WTC11 (cell line): ENCODE measurements at regions not wholly inside any gene's neighbourhood (a gene's known extent, or its start where the extent isn't known, plus 50 kb on each side); places are given as distances from the start of the nearest gene placed in this dataset.

ENCODE experiments used
- ATAC-seq: fragments of 200-7000 bp; cut with Tn5 transposase; 2 replicates; pipeline ENCODE4 v1.10.0; 2021; ENCODE audit warnings: mild to moderate bottlenecking, moderate library complexity
- CTCF ChIA-PET: fragments of 300-600 bp; sonication (Branson Sonifier 250); formaldehyde crosslinking; loops from one replicate; lab custom pipeline; 2021; ENCODE audit warnings: antibody characterized with exemption; lab: Charles Lee
- POLR2A ChIA-PET: fragments of 350-600 bp; sonication (Branson Sonifier 250); formaldehyde crosslinking; loops from one replicate; lab custom pipeline; 2021; ENCODE audit warnings: antibody characterized with exemption; lab: Charles Lee
- DNase-seq: peaks from one replicate; pipeline ENCODE4 v3.0.0; 2021; ENCODE audit warnings: low spot score
- H3K27ac Mint-ChIP-seq: 2 replicates; pipeline ENCODE4 v1.8.0; 2021; ENCODE audit warnings: mixed read lengths
- H3K27me3 Mint-ChIP-seq: 2 replicates; pipeline ENCODE4 v1.8.0; 2021; ENCODE audit warnings: low read depth, mild to moderate bottlenecking, moderate library complexity, mixed read lengths
- H3K36me3 Mint-ChIP-seq: 2 replicates; pipeline ENCODE4 v1.8.0; 2021; ENCODE audit warnings: mixed read lengths
- H3K4me1 Mint-ChIP-seq: 2 replicates; pipeline ENCODE4 v1.8.0; 2022; ENCODE audit warnings: mixed read lengths
- H3K4me3 Mint-ChIP-seq: 2 replicates; pipeline ENCODE4 v1.8.0; 2021; ENCODE audit warnings: mild to moderate bottlenecking, moderate library complexity, mixed read lengths
- H3K9me3 Mint-ChIP-seq: 2 replicates; pipeline ENCODE4 v1.8.0; 2021; ENCODE audit warnings: mixed read lengths
- AR ChIP-seq: fragments of 250-450 bp; sonication (Bioruptor Pico); IDR thresholded peaks from 2 replicates; pipeline ENCODE4 v1.9.0; 2021; ENCODE audit warnings: mild to moderate bottlenecking
- E2F1 ChIP-seq: sonication (generic); formaldehyde crosslinking; IDR thresholded peaks from 2 replicates; pipeline ENCODE4 v1.8.0; 2022; ENCODE audit warnings: mild to moderate bottlenecking, missing genetic modification reagents
- ELF4 ChIP-seq: sonication (generic); formaldehyde crosslinking; IDR thresholded peaks from 2 replicates; pipeline ENCODE4 v1.8.1; 2022; ENCODE audit warnings: low read depth, mild to moderate bottlenecking, moderate library complexity, missing genetic modification reagents
- ERG ChIP-seq: fragments of 250-450 bp; sonication (Bioruptor Pico); IDR thresholded peaks from 2 replicates; pipeline ENCODE4 v1.8.0; 2021; ENCODE audit warnings: mild to moderate bottlenecking
- ETV6 ChIP-seq: sonication (generic); formaldehyde crosslinking; IDR thresholded peaks from 2 replicates; pipeline ENCODE4 v1.8.1; 2022; ENCODE audit warnings: mild to moderate bottlenecking, missing genetic modification reagents
- FOXJ3 ChIP-seq: sonication (generic); formaldehyde crosslinking; IDR thresholded peaks from 2 replicates; pipeline ENCODE4 v1.9.0; 2021; ENCODE audit warnings: missing genetic modification reagents, mild to moderate bottlenecking, borderline replicate concordance
- MAX ChIP-seq: sonication (generic); formaldehyde crosslinking; IDR thresholded peaks from 2 replicates; pipeline ENCODE4 v1.8.0; 2022; ENCODE audit warnings: mild to moderate bottlenecking, missing genetic modification reagents
- MLX ChIP-seq: sonication (generic); formaldehyde crosslinking; IDR thresholded peaks from 2 replicates; pipeline ENCODE4 v1.8.1; 2023; ENCODE audit warnings: mild to moderate bottlenecking, missing genetic modification reagents, moderate library complexity
- NR3C1 ChIP-seq: sonication (generic); formaldehyde crosslinking; conservative IDR thresholded peaks from 2 replicates; pipeline ENCODE4 v1.8.1; 2023; ENCODE audit warnings: low read depth, mild to moderate bottlenecking, missing genetic modification reagents
- PREB ChIP-seq: sonication (generic); formaldehyde crosslinking; IDR thresholded peaks from 2 replicates; pipeline ENCODE4 v1.8.1; 2022; ENCODE audit warnings: mild to moderate bottlenecking, missing genetic modification reagents, moderate library complexity, borderline replicate concordance
- RORB ChIP-seq: fragments of 250-450 bp; sonication (Bioruptor Pico); IDR thresholded peaks from 2 replicates; pipeline ENCODE4 v1.9.0; 2021; ENCODE audit warnings: mild to moderate bottlenecking
- SOX15 ChIP-seq: fragments of 250-450 bp; sonication (Bioruptor Pico); IDR thresholded peaks from 2 replicates; pipeline ENCODE4 v1.9.0; 2021; ENCODE audit warnings: mild to moderate bottlenecking
- SP1 ChIP-seq: sonication (generic); formaldehyde crosslinking; conservative IDR thresholded peaks from 2 replicates; pipeline ENCODE4 v1.8.1; 2022; ENCODE audit warnings: missing genetic modification reagents
- TP53 ChIP-seq: sonication (generic); formaldehyde crosslinking; IDR thresholded peaks from 2 replicates; pipeline ENCODE4 v1.8.1; 2023; ENCODE audit warnings: mild to moderate bottlenecking, missing genetic modification reagents
- ZNF219 ChIP-seq: sonication (generic); formaldehyde crosslinking; IDR thresholded peaks from 2 replicates; pipeline ENCODE4 v1.8.0; 2023; ENCODE audit warnings: missing genetic modification reagents, mild to moderate bottlenecking, borderline replicate concordance
- ZNF532 ChIP-seq: fragments of 250-450 bp; sonication (Bioruptor Pico); IDR thresholded peaks from 2 replicates; pipeline ENCODE4 v1.9.0; 2021; ENCODE audit warnings: mild to moderate bottlenecking, borderline replicate concordance

GRCh38 chr5:88108490-88109279 lies 160.0 kb downstream of the TMEM161B start:
- H3K4me1 Mint-ChIP-seq: no peaks in the 10 kb centered on the region
- ATAC-seq: no peak
- H3K9me3 Mint-ChIP-seq: no peaks in the 10 kb centered on the region

GRCh38 chr5:88094906-88095496 lies 173.6 kb downstream of the TMEM161B start:
- no peaks in the 10 kb centered on the region for H3K27me3 Mint-ChIP-seq
- no peak for ATAC-seq
- TF ChIP-seq ZNF219 (CRISPR knock-in tag) (no peak), ETV6 (CRISPR knock-in tag) (no peak), NR3C1 (CRISPR knock-in tag) (no peak), FOXJ3 (CRISPR knock-in tag) (no peak), PREB (CRISPR knock-in tag) (no peak), RORB (CRISPR knock-in tag) (no peak), ZNF532 (CRISPR knock-in tag) (no peak), ELF4 (CRISPR knock-in tag) (no peak), SP1 (CRISPR knock-in tag) (no peak), TP53 (CRISPR knock-in tag) (no peak), SOX15 (no peak), MAX (CRISPR knock-in tag) (no peak), E2F1 (CRISPR knock-in tag) (no peak), MLX (CRISPR knock-in tag) (no peak), AR (CRISPR knock-in tag) (no peak)

More at GRCh38 chr5:88108490-88109279, 160.0 kb downstream of the TMEM161B start:
- no peak for DNase-seq
- Mint-ChIP-seq H3K27ac (no peak overlapping the region), H3K4me3 (no peak overlapping the region), H3K36me3 (no peaks in the 10 kb centered on the region), H3K27me3 (no peaks in the 10 kb centered on the region)
- TF ChIP-seq ERG (CRISPR knock-in tag) (no peak), MLX (CRISPR knock-in tag) (no peak)
- ChIA-PET POLR2A (no interaction called here), CTCF (interaction anchor here (1.2 kb wide), 1 partner anchor 327 kb away, joined by 3 read pairs; no protein-coding TSS in a partner anchor)

More at GRCh38 chr5:88094906-88095496, 173.6 kb downstream of the TMEM161B start:
- no peak for DNase-seq
- ChIA-PET POLR2A (no interaction called here), CTCF (no interaction called here)
- Mint-ChIP-seq H3K9me3 (no peaks in the 10 kb centered on the region), H3K27ac (no peak overlapping the region), H3K4me3 (no peak overlapping the region), H3K4me1 (peaks cover 28% of the 10 kb centered on the region), H3K36me3 (no peaks in the 10 kb centered on the region)
